Upper lobe of right lung (tissue), 1 donor: ENCODE measurements at regions not wholly inside any gene's neighbourhood (a gene's known extent, or its start where the extent isn't known, plus 50 kb on each side); places are given as distances from the start of the nearest gene placed in this dataset.

Experiments
- ATAC-seq: fragments of 200-7000 bp; cut with Tn5 transposase; one replicate; pipeline ENCODE4 v1.9.1; 2020; ENCODE audit warnings: mild to moderate bottlenecking, moderate library complexity
- DNase-seq: peaks from one replicate; pipeline ENCODE4 v3.0.0-alpha.2; 2020
- H3K27ac ChIP-seq: fragments of 200-600 bp; one replicate; pipeline ENCODE4 v1.8.0; 2022
- H3K27me3 ChIP-seq: fragments of 200-600 bp; one replicate; pipeline ENCODE4 v1.8.0; 2022; ENCODE audit warnings: mild to moderate bottlenecking
- H3K36me3 ChIP-seq: fragments of 200-600 bp; one replicate; pipeline ENCODE4 v1.8.0; 2022
- H3K4me1 ChIP-seq: fragments of 200-600 bp; one replicate; pipeline ENCODE4 v1.8.0; 2022
- H3K4me3 ChIP-seq: fragments of 200-600 bp; one replicate; pipeline ENCODE4 v1.8.0; 2022; ENCODE audit warnings: mild to moderate bottlenecking
- H3K9me3 ChIP-seq: fragments of 200-600 bp; one replicate; pipeline ENCODE4 v1.8.0; 2022
- intact Hi-C: fragments of 100-400 bp; cut with DNase I; formaldehyde crosslinking; loops from one replicate; pipeline ENCODE4 v1.11.0; 2022
- TF ChIP-seq, protein P1 (sequence below): fragments of 200-600 bp; IDR thresholded peaks from one replicate; pipeline ENCODE4 v1.8.0; 2022; ENCODE audit warnings: antibody characterized with exemption
- donor health status: DM: no; HTN: yes; CAD: no; lungs with severe emphysema.

DNA sequence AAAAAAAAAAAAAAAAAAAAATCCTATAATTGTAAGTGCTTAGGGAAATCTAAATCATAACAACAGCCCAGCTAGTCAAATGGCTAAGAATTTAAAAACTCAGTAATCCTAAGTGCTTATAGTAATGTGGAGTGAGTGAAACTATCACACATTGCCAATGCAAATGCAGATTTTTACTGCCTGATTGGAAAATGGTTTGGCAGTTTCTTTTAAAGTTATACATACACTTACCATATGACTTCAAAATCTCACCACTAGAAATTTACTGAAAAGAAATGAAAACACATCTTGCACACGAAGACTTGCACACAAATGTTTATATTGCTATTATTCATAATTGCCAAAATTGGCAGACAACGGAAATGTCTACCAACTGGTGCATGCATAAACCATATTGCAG lies 51.3 kb upstream of the STXBP6 start:
- intact Hi-C loops = no loop called here
- DNase-seq = no peak
- H3K9me3 ChIP-seq = no peaks in the 10 kb centered on the region
- TF ChIP-seq, protein P1, sequence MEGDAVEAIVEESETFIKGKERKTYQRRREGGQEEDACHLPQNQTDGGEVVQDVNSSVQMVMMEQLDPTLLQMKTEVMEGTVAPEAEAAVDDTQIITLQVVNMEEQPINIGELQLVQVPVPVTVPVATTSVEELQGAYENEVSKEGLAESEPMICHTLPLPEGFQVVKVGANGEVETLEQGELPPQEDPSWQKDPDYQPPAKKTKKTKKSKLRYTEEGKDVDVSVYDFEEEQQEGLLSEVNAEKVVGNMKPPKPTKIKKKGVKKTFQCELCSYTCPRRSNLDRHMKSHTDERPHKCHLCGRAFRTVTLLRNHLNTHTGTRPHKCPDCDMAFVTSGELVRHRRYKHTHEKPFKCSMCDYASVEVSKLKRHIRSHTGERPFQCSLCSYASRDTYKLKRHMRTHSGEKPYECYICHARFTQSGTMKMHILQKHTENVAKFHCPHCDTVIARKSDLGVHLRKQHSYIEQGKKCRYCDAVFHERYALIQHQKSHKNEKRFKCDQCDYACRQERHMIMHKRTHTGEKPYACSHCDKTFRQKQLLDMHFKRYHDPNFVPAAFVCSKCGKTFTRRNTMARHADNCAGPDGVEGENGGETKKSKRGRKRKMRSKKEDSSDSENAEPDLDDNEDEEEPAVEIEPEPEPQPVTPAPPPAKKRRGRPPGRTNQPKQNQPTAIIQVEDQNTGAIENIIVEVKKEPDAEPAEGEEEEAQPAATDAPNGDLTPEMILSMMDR = no peak
- no peak overlapping the region for H3K27ac ChIP-seq
- no peaks in the 10 kb centered on the region for H3K36me3 ChIP-seq
- H3K4me1 ChIP-seq = no peaks in the 10 kb centered on the region
- H3K4me3 ChIP-seq = no peak overlapping the region
- no peaks in the 10 kb centered on the region for H3K27me3 ChIP-seq
- ATAC-seq = no peak
